SK-N-SH treated with all-trans-retinoic acid at 6 μM for 48 hours (cell line): ENCODE measurements at regions not wholly inside any gene's neighbourhood (a gene's known extent, or its start where the extent isn't known, plus 50 kb on each side); places are given as distances from the start of the nearest gene placed in this dataset.

Experiments
- ARNTL ChIP-seq: fragments of 450-650 bp; formaldehyde crosslinking; IDR thresholded peaks from 2 replicates; pipeline ENCODE4 v1.5.0; 2020; ENCODE audit warnings: low read depth, mild to moderate bottlenecking, moderate library complexity, borderline replicate concordance
- ESRRG ChIP-seq: fragments of 250-450 bp; sonication (Bioruptor Pico); IDR thresholded peaks from 2 replicates; pipeline ENCODE4 v1.6.1; 2021; ENCODE audit warnings: mild to moderate bottlenecking
- PATZ1 ChIP-seq: fragments of 250-450 bp; sonication (Bioruptor Pico); IDR thresholded peaks from 2 replicates; pipeline ENCODE4 v1.8.0; 2020; ENCODE audit warnings: mild to moderate bottlenecking, moderate library complexity, borderline replicate concordance
- POU6F1 ChIP-seq: fragments of 250-450 bp; sonication (Bioruptor Pico); IDR thresholded peaks from 2 replicates; pipeline ENCODE4 v1.8.0; 2021; ENCODE audit warnings: low read depth, mild to moderate bottlenecking, moderate library complexity, borderline replicate concordance
- PPARA ChIP-seq: fragments of 250-450 bp; sonication (Bioruptor Pico); IDR thresholded peaks from 2 replicates; pipeline ENCODE4 v1.5.0; 2020; ENCODE audit warnings: mild to moderate bottlenecking, borderline replicate concordance
- RARB ChIP-seq: fragments of 250-450 bp; sonication (Bioruptor Pico); IDR thresholded peaks from 2 replicates; pipeline ENCODE4 v1.8.0; 2021; ENCODE audit warnings: mild to moderate bottlenecking, moderate library complexity
- SNAI2 ChIP-seq: fragments of 250-450 bp; sonication (Bioruptor Pico); IDR thresholded peaks from 2 replicates; pipeline ENCODE4 v1.5.0; 2020; ENCODE audit warnings: mild to moderate bottlenecking, moderate library complexity
- TCF4 ChIP-seq: fragments of 250-450 bp; sonication (Bioruptor Pico); IDR thresholded peaks from 2 replicates; pipeline ENCODE4 v1.8.0; 2021; ENCODE audit warnings: mild to moderate bottlenecking, moderate library complexity, borderline replicate concordance
- ZFP3 ChIP-seq: fragments of 250-450 bp; sonication (Bioruptor Pico); IDR thresholded peaks from 2 replicates; pipeline ENCODE4 v1.5.0; 2020; ENCODE audit warnings: mild to moderate bottlenecking, moderate library complexity
- ZFP30 ChIP-seq: fragments of 450-650 bp; formaldehyde crosslinking; IDR thresholded peaks from 2 replicates; pipeline ENCODE4 v1.5.0; 2022; ENCODE audit warnings: mild to moderate bottlenecking, moderate library complexity
- ZNF565 ChIP-seq: fragments of 450-650 bp; formaldehyde crosslinking; conservative IDR thresholded peaks from 2 replicates; pipeline ENCODE4 v1.5.0; 2020; ENCODE audit warnings: low read depth, mild to moderate bottlenecking, moderate library complexity
- ZNF8 ChIP-seq: fragments of 450-650 bp; formaldehyde crosslinking; IDR thresholded peaks from 2 replicates; pipeline ENCODE4 v1.5.0; 2020; ENCODE audit warnings: mild to moderate bottlenecking, moderate library complexity

- TF ChIP-seq ZFP30 (CRISPR knock-in tag) = no peak
- TF ChIP-seq ZFP3 (CRISPR knock-in tag) = no peak
- TF ChIP-seq POU6F1 (CRISPR knock-in tag) = no peak
- no peak for TF ChIP-seq ZNF565 (CRISPR knock-in tag)
- no peak for TF ChIP-seq ARNTL (CRISPR knock-in tag)
- TF ChIP-seq TCF4 (CRISPR knock-in tag) = no peak
- no peak for TF ChIP-seq PATZ1 (CRISPR knock-in tag)
- TF ChIP-seq SNAI2 = no peak
- TF ChIP-seq ESRRG (CRISPR knock-in tag) = no peak
- TF ChIP-seq RARB (CRISPR knock-in tag) = no peak
- TF ChIP-seq PPARA (CRISPR knock-in tag) = no peak
- TF ChIP-seq ZNF8 (CRISPR knock-in tag) = no peak
Measured at GRCh38 chr12:31850268-31850667, 108.9 kb upstream of the RESF1 start.
